HuH-7 (cell line): ENCODE measurements at regions not wholly inside any gene's neighbourhood (a gene's known extent, or its start where the extent isn't known, plus 50 kb on each side); places are given as distances from the start of the nearest gene placed in this dataset.

Experiments
- DNase-seq: peaks from one replicate; pipeline ENCODE4 v3.0.0; 2011; ENCODE audit warnings: low spot score

DNA sequence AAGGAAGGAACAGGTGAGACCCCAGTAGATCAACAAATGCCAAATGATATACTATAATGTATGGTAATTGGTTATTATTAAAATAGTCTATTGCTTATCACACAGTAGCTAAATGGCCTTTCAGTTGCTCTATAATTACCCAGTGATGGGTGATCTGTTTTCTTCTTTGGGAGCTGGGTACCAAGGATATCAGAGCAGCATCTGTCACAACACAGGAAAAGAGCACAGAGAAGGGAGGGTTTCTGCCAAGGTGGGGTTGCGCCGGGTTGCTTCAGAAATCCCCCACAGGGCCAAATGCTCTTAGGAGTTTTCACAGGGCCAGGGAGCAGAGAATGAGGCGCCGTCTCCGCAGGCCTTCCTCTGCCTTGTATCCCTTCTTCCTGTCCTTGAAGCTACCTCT is 469.4 kb downstream of the INSC start:
- DNase-seq: no peak

DNA sequence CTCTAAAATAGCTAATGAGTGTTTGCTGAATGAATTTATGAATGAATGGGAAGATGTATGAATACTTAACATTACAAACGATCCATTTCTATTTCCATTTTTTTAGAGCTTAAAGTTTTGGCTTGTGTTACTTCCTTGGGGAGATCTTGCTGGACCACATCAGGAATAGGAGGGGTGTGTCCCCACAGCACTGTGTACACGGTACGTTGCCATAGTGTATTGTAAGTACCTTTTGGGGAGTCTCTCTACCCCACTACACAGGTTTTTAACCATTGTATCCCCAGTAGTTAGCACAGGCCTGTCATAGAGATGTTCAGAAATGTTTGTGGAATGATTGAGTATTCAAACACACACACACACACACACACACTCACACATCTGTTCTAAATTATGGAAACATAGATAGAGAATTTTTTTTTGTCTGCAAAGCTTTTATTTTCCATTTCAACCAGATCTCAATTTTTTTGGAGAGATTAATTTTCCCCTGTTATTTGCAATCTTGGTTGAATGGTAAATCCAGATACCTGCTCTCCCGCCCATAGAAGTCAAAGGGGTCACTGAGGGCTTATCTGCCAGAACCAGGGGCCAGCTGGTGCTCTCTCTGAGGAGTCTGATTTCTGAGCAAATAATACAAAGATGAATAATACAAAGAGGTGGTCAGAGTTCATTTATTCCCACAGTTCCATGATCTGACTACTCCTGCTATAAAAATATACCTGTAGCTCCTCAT is 471.0 kb downstream of the INSC start:
- no peak for DNase-seq

DNA sequence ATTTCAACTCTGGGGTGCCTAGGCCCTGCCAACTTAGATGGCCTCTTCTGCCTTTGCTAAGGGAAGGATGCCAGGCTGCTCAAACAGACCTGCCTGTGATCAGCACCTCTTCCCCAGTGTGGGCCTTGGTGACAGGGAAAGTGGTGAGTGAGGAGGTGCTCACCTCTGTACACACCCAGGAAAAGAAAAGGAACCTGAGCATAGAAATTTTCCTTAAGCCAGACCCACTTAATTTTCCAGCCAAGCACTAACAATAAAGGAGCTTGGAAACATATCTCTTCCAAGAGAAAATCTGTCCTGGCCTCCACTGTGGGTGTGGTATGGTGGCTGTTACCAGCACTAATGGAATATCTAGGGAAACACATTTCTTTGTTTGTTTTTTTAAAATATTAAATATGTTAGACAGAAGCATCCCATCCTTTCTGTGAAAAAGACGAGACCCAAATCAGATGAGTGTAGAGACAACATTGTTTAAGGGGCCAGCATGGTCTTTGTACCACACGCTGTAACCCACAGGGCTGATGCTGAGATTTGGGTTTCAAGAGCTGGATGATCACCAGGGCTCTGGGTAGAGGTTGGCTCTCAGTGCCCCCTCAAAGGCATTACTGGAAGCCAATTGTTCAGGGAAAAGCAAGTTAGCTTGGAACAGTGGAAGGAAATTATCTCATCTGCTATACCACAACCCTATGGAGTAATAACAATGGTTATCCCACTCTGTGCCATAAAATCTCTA is 472.2 kb downstream of the INSC start:
- DNase-seq: no peak

DNA sequence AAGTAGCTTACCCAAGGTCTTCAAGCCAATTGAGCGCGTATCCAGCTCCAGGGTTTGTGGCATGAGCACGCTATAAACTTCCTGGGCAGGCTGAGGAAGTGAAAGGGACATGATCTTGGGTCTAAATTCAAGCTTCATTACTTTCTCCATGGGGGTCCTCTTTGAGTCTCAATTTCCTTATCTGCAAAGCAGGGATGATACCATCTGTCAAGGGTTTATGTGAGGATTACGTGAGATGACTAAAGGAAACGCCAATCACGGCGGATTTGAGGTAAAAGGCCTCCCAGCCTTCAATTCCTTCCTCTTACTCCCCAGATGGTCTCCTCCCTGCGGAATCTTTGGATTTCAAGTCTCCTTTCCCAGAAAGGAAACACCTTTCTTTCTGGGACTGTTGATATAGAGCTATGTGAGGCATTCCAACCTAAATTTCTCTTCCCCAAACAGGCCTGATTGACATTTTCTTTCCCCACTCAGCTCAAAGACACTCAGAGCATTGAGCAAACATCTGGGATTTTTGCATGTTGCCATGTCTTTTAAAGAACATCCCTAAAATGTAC is 474.4 kb downstream of the INSC start:
- DNase-seq: no peak

DNA sequence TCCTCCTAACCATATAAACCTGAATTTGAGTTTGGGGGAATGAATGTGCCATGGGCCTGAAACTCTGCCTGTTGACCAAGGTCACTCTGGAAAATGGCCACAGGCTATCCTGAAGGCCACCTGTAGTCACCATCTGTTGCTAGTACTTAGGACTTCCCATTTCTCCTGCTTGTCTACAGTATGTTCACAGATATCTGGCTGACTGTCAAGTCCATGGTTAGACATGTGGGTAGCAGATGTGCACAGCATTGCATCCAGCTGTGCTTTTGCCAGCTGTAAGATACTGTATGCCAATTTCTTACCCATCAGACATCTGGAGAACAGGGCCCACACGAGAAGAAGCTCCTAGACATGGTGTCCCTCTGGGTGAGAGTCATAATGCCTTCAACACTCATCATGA is 475.4 kb downstream of the INSC start:
- DNase-seq: no peak

DNA sequence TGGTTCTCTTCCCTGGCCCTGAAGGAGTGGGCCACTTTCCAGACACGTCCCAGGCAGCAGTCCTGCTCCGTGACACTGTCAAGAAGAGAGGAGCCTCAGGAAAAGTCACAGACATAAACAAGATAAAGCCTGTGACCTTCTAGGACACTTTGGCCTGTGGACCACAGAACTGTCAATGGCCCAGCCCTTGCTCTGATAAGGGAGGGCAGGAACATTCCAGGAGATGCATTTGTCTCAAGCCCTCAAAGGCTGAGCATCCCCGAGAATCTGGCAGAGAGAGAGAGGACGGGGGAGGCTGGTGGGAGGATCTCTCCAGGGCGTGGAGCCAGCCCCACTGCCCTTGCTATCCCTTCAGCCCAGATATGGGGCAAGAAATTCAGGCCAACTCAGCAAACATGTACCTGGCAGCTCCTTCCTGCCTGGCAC is 476.4 kb downstream of the INSC start:
- no peak for DNase-seq

DNA sequence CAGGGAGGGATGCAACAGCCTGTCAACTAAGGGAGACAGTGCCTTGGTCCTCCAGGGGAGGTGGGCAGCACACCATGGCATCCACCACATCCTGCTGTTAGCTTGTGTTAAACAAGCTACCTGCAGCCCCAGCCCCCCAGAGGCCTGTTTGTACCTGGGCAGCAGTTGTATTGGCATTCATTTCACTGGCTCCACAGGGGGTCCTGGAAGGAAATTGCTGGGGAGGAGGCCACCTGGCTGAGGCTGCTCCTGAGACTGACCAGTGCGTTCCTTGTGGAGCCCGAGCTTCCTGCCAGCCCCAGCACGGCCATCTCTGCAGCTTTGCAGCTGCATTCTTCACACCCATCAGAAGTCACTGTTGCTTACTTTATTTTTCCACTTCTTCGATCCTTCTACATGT is 479.9 kb downstream of the INSC start:
- no peak for DNase-seq

DNA sequence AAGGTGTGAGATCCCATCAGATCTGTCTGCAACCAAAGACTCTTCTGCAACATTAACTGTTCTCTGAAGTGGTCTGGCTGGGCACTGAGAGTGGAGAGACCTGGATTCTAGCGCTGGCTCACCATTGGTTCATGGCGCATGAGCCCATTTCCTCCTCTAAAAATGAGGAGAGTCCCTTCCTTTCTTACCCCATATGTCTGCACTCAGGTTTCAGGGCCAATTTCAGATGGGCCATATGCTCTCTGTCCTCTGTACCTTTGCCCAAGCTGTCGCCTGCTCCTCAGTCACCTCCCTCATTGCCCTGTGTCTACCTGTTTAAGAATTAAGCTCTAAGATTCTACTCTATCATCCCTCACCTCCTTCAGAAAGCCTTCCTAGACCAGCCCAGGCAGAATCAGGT is 484.7 kb downstream of the INSC start:
- no peak for DNase-seq

DNA sequence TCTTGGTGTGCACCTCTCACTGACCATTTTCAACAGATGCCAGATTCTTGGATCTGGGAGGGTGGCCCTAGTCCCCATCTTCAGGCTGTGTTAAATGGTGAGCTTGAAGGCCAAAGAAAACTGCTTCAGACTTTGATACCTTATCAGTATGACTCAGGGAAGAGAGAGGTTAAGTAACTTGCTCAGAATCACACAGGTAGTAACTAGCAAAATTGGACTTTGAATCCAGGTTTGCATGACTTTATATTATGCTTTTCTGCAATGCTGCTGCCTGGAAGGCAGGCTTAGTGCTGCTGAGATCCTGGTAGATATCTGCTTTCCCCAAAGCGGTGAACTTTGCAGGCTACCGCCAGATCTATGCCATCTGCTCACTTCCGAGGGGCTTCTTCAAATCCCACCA is 487.3 kb downstream of the INSC start:
- DNase-seq: no peak

DNA sequence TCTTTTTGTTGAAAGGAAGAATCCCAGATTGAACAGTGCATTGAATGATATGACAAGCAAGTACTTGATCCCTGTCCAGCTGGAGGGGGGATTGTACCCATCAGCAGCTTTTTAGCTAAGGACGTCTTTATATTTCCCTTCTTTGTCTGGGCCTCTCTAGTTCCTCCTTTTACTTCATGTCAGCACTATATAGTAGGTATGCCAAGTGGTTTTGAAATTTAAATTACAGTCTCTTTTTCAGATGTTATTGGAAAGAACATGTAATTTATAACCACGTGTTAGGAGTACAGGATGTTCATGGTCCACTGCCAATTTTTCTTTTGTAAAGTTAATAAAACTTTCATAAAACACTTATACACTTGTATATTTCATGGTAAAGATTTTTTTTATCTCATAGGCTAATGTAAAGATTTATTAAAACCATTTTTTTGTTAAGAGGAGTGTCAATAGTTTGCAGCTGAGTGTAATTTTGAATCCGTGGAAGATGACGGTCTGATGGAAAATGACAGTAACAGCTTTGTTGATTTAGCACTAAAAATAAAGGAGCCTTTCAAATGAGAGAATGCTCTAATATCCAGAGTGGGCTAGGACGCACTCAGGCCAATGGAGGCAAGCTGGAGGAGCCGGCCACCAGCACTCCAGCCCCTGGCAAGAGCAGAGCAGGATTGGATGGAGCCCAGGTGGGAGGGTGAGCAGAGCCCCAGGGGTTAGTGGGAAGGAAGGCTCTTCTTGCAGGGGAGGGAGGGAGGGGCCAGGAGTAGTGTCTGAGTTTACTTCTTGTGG is 488.3 kb downstream of the INSC start:
- no peak for DNase-seq

DNA sequence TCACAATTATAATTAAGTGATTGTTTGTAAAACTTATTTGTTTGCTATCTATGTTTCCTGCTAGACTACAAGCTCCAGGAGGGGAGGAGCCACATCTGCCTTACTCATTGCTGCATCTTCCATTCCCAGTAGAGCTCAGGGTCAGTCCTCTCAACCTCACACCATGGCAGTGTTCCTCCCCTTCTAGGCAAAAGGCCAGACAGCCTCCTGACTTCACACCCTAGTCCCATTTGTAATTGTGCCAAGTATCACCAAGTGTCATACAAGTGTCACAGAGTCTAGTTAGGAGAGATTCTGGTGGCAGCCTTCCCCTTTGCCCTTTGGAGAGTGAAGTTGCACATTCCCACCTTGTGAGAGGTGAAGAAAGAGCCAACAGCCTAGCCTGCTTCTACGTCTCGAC is 490.4 kb downstream of the INSC start:
- no peak for DNase-seq

DNA sequence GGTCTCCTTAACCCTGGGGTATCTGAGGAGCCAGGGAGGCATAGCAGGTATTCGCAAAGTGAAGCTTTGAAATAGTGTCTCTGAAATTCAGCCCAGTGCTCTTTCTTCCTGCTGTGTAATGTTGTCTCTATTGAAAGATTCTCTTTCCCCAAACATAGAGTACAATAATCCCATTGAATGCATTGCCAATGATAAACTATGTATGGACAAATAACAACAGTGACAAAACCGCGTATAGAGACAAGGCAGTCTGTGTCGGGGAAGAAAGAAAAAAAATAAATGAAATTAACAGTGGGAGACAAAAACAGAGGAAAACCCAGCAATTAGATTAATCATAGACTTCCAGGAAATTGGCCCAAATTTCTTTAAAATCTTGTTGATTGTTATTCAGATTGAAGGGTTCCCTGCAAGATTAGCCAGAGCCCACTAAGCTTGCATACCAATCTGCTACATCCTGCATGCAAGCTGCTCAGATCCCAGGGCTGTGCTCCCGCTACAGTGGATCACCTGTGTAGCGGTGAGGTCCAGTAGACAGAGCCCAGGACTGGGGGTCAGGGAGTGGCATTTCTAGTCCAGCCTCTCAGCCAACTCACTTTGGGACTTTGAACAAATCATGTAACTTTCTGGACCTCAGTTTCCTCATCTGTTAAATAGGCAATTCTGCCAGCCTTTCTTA is 492.8 kb downstream of the INSC start:
- no peak for DNase-seq

DNA sequence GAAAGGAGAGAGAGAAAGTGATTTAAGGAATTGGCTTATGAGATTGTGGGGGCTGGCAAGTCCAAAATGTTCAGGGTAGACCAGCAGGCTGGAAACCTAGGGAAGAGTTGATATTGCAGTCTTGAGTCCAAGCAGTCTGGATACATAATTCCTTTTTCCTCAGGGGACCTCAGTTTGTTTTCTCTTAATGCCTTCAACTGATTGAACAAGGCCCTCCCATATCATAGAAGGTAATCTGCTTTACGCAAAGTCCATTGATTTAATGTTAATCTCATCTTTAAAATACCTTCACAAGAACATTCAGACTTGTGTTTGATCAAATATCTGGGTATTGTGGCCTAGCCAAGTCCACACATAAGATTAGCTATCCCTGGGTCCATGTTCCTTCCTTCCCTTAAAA is 494.7 kb downstream of the INSC start:
- DNase-seq: no peak

DNA sequence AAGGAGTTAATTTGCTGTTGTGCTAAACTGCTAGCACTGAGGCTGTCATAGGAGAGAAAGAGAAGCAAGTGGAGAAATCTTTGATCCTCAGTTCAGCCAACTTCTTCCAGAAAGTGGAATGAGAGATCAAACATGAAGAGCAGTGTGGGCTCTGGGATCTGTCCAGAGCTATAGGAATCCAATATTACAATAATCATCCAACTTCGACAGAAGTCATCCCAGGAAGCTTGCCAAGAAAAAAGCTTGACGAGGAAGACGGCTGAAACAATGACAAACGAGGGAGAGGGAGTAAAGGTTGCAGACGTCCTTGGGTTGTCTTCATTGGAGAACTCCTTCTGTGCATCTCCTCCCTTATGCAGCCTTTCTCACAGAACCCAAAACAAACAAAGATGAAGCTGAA is 496.2 kb downstream of the INSC start:
- no peak for DNase-seq

DNA sequence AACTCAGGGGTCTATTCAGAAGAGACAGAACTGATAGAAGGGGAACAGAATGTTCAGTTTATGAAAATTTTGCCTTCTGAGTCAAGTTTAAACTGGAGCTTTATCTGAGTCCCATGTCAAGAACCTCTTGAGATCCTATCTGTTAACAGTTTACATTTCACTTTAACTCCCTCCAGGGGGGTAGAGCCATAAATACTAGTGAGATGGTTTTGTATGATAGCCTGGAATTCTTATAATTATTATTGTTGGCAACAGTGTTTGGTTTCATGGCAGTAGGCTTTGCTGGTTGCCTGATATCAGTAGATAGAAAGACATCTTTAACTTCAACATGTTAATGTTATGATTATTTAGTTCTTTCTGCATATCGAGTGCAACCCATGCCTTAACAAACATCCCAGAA is 498.5 kb downstream of the INSC start:
- DNase-seq: no peak

DNA sequence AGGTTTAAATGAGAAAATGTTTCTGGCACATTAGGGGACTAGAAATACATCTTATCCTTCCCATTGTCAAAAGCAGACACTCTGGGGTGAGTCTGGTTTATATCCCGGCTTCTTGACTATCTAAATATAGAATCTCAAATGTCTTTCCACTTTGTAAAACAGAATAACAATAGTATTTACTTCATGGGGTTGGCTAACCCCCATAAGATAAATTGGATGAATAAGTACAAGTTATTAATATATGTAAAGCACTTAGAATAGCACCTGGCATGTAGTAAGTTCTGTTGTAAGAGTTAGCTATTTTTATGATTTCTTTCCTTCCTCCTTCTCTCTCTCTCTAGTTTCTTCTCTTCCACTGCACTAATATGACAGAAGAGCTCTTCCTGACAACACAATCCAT is 499.1 kb downstream of the INSC start:
- no peak for DNase-seq

DNA sequence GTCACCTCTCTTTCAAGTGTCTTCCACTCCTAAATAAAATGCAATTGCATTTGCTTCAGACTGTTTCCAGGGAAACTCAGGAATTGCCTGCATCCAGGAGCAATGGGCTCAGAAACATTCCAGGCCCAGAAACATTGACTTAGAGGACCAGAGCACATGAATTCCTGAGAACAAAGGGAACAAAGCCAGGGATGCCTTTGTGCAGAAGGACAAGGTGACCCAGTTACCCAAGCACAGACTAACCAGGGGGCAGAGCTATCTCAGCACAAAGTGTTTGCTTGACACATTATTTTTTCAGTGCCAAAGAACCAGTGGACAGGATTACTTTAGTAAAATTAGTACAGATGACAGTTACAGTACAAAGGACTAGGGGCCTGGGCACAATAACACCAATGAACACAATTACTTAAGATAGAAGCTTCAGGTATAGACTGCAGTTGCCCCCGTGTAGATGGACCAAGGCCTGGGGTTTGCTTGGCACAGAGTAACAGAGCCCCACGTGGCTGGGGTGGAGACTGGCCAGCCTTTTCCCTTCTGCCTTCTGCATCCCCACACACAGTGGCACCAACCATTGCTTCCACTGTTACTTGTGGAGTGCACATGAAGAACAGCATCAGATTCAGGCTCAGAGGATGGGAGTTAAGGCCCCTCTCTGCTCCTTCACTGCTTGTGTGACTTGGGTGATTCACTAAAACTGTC is 500.8 kb downstream of the INSC start:
- DNase-seq: no peak

DNA sequence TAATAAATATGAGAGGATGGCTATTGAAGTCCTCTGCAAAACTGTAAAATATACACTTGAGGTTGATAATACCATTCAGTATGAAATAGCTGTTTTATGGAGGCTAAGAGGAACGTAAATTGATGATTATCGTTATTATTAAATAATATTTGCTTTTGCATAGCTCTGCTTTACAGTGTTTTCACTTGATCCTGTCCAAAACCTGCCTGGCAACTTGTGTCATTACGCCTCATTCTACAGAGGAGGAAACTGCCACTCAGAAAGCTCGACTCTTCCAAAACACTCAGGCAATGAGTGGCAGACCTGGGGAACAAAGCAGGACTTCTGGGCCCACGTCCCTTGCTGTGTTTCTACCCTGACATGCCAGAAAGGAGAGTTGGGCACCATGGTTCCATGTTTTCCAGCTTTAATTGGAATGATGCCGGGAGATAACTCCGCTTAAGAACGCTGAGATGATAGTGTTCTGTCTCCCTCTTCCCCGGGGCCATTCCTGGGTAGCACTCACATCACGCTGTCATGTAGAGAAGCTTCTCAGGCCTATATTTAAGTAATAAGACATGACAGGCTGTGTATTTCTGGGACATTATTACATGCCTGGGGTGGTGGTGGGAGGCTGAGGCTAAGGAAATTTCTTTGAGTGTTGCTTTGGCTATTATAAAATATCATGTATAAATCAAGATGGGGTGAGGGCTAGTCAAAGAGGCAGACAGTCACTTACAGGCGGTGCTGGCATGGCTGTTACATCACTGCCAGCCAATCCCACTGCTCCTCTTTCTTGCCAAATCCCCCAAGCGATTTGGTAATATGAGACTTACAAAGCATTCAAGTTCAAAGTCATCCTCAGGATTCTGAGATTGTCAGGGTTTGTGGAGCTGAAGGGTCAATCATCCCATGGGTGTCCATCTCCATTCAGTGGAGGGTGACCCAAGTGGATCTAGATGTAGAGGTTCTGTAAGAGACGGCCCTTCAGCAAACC is 501.7 kb downstream of the INSC start:
- no peak for DNase-seq

DNA sequence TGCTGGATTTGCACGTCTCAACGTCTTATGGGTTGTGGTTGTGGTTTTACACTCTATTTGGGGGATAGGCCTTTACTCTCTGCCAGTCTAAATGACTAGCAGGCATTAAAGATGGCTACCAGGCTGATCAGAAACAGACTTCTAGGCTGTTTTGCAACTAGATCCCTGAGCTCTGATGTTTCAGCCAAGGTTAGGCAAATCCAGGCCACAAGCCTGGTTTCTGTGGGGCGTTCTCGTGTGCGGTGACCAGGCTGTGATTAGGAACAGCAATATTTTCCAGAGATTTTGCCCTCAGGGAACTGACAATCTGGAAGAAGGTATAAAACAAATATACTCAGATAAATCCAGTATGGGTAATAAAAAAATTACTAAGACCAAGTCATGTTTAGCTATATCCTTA is 502.4 kb downstream of the INSC start:
- no peak for DNase-seq

DNA sequence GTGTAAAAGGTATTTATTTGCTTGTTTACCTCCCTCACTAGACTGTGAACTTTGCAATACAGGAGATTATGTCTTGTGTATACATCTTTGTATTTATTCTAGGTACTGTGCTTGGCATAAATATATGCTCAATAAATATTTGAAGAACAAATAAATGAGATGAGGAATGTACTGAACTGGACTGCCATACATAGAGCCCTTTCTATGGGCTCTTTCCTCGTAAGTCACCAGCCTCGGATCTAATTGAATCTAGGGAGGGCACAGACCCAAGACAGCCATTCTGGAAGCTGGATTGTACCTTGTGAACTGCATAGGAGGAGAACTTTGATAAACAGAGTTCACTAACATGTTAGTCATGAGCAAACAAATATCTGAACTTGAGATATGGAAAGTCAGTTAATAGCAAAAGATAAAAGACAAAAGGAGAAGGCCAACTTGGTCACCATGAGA is 503.9 kb downstream of the INSC start:
- DNase-seq: no peak
